Neural cell (in vitro differentiated cells): ENCODE measurements at regions not wholly inside any gene's neighbourhood (a gene's known extent, or its start where the extent isn't known, plus 50 kb on each side); places are given as distances from the start of the nearest gene placed in this dataset.

ENCODE experiments used
- H2AFZ ChIP-seq: fragments of 200-600, 300-800 bp; sonication (generic), shearing (Covaris generic); 2 replicates; pipeline ENCODE4 v1.6.0; 2014; ENCODE audit warnings: low read depth, mild to moderate bottlenecking, antibody characterized with exemption, low read length, moderate library complexity
- H3F3A ChIP-seq: fragments of 200-600 bp; shearing (Covaris generic); 2 replicates; pipeline ENCODE4 v1.6.1; 2016; ENCODE audit warnings: mild to moderate bottlenecking, moderate library complexity, mixed read lengths, antibody characterized with exemption, low read length; ENCODE audit not compliant: insufficient read depth, poor library complexity, severe bottlenecking
- H3K27ac ChIP-seq: fragments of 200-600, 300-800 bp; sonication (generic), shearing (Covaris generic); 2 replicates; pipeline ENCODE4 v1.5.1; 2014; ENCODE audit warnings: mild to moderate bottlenecking, low read length, moderate library complexity
- H3K27me3 ChIP-seq: fragments of 300-800, 200-600 bp; sonication (generic), shearing (Covaris generic); 2 replicates; pipeline ENCODE4 v1.6.0; 2014; ENCODE audit warnings: mild to moderate bottlenecking, low read depth, low read length, moderate library complexity; ENCODE audit not compliant: insufficient read depth
- H3K36me3 ChIP-seq: fragments of 300-800, 200-600 bp; sonication (generic), shearing (Covaris generic); 2 replicates; pipeline ENCODE4 v1.5.1; 2014; ENCODE audit warnings: mild to moderate bottlenecking, antibody characterized with exemption, low read length, moderate library complexity; ENCODE audit not compliant: insufficient read depth
- H3K4me2 ChIP-seq: fragments of 300-800, 200-600 bp; sonication (generic), shearing (Covaris generic); 2 replicates; pipeline ENCODE4 v1.6.0; 2014; ENCODE audit warnings: mild to moderate bottlenecking, low read length
- H3K4me3 ChIP-seq: fragments of 300-800, 200-600 bp; sonication (generic), shearing (Covaris generic); 2 replicates; pipeline ENCODE4 v1.5.1; 2014; ENCODE audit warnings: mild to moderate bottlenecking, low read length, moderate library complexity
- H3K79me2 ChIP-seq: fragments of 200-600 bp; shearing (Covaris generic); replicated peaks from 2 replicates; pipeline ENCODE4 v1.6.0; 2014; ENCODE audit warnings: mild to moderate bottlenecking, low read length, moderate library complexity; ENCODE audit not compliant: insufficient read depth
- H3K9ac ChIP-seq: fragments of 300-800, 200-600 bp; sonication (generic), shearing (Covaris generic); 2 replicates; pipeline ENCODE4 v1.6.1; 2016; ENCODE audit warnings: mild to moderate bottlenecking, low read length, mixed read lengths
- H3K9me2 ChIP-seq: fragments of 200-600 bp; shearing (Covaris generic); 2 replicates; pipeline ENCODE4 v1.6.1; 2016; ENCODE audit warnings: mild to moderate bottlenecking, low read length, mixed read lengths; ENCODE audit not compliant: insufficient read depth
- H3K9me3 ChIP-seq: fragments of 200-600, 300-800 bp; sonication (generic), shearing (Covaris generic); 2 replicates; pipeline ENCODE4 v1.6.1; 2016; ENCODE audit warnings: mild to moderate bottlenecking, mixed run types, low read length, moderate library complexity, mixed read lengths
- H4K20me1 ChIP-seq: fragments of 200-600 bp; shearing (Covaris generic); 2 replicates; pipeline ENCODE4 v1.6.1; 2016; ENCODE audit warnings: mild to moderate bottlenecking, mixed run types; ENCODE audit not compliant: insufficient read depth
- EP300 ChIP-seq: fragments of 450-650 bp; conservative IDR thresholded peaks from 2 replicates; pipeline ENCODE4 v1.6.1; 2014; ENCODE audit warnings: antibody characterized with exemption, mild to moderate bottlenecking, moderate library complexity; ENCODE audit not compliant: poor library complexity, severe bottlenecking
- EZH2 ChIP-seq: fragments of 200-600, 300-800 bp; shearing (Covaris generic), sonication (generic); IDR thresholded peaks from 2 replicates; pipeline ENCODE4 v1.6.1; 2014; ENCODE audit warnings: antibody characterized with exemption, low read length, borderline replicate concordance, mild to moderate bottlenecking; ENCODE audit not compliant: insufficient read depth, poor library complexity, severe bottlenecking
- MXI1 ChIP-seq: fragments of 450-650 bp; conservative IDR thresholded peaks from 2 replicates; pipeline ENCODE4 v1.6.1; 2014; ENCODE audit warnings: antibody characterized with exemption, mild to moderate bottlenecking; ENCODE audit not compliant: poor library complexity, severe bottlenecking
- POLR2AphosphoS5 ChIP-seq: IDR thresholded peaks from 2 replicates; pipeline ENCODE4 v1.6.1; 2012
- RAD21 ChIP-seq: fragments of 450-650 bp; conservative IDR thresholded peaks from 2 replicates; pipeline ENCODE4 v1.6.1; 2014; ENCODE audit warnings: antibody characterized with exemption, mild to moderate bottlenecking, moderate library complexity
- SMC3 ChIP-seq: fragments of 450-650 bp; conservative IDR thresholded peaks from 2 replicates; pipeline ENCODE4 v1.6.1; 2014; ENCODE audit warnings: antibody characterized with exemption, mild to moderate bottlenecking, moderate library complexity; ENCODE audit not compliant: poor library complexity
- TAF1 ChIP-seq: IDR thresholded peaks from 2 replicates; pipeline ENCODE4 v1.6.1; 2012; ENCODE audit warnings: low read depth
- TF ChIP-seq, protein P1 (sequence below): fragments of 450-650 bp; IDR thresholded peaks from 2 replicates; pipeline ENCODE4 v1.5.1; 2014; ENCODE audit warnings: antibody characterized with exemption, mild to moderate bottlenecking, moderate library complexity; ENCODE audit not compliant: poor library complexity, severe bottlenecking
- TF ChIP-seq, protein P2 (sequence below): IDR thresholded peaks from 2 replicates; pipeline ENCODE4 v1.6.1; 2012; ENCODE audit warnings: borderline replicate concordance

GRCh38 chrX:107576392-107576791 is 51.9 kb upstream of the PRPS1 start:
- H3F3A ChIP-seq: no peaks in the 10 kb centered on the region
- no peak overlapping the region for H3K9ac ChIP-seq
- TF ChIP-seq TAF1 (no peak), EZH2 (no peak), SMC3 (no peak), POLR2AphosphoS5 (no peak), MXI1 (no peak)
- TF ChIP-seq, protein P1, sequence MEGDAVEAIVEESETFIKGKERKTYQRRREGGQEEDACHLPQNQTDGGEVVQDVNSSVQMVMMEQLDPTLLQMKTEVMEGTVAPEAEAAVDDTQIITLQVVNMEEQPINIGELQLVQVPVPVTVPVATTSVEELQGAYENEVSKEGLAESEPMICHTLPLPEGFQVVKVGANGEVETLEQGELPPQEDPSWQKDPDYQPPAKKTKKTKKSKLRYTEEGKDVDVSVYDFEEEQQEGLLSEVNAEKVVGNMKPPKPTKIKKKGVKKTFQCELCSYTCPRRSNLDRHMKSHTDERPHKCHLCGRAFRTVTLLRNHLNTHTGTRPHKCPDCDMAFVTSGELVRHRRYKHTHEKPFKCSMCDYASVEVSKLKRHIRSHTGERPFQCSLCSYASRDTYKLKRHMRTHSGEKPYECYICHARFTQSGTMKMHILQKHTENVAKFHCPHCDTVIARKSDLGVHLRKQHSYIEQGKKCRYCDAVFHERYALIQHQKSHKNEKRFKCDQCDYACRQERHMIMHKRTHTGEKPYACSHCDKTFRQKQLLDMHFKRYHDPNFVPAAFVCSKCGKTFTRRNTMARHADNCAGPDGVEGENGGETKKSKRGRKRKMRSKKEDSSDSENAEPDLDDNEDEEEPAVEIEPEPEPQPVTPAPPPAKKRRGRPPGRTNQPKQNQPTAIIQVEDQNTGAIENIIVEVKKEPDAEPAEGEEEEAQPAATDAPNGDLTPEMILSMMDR: no peak
- TF ChIP-seq, protein P2, sequence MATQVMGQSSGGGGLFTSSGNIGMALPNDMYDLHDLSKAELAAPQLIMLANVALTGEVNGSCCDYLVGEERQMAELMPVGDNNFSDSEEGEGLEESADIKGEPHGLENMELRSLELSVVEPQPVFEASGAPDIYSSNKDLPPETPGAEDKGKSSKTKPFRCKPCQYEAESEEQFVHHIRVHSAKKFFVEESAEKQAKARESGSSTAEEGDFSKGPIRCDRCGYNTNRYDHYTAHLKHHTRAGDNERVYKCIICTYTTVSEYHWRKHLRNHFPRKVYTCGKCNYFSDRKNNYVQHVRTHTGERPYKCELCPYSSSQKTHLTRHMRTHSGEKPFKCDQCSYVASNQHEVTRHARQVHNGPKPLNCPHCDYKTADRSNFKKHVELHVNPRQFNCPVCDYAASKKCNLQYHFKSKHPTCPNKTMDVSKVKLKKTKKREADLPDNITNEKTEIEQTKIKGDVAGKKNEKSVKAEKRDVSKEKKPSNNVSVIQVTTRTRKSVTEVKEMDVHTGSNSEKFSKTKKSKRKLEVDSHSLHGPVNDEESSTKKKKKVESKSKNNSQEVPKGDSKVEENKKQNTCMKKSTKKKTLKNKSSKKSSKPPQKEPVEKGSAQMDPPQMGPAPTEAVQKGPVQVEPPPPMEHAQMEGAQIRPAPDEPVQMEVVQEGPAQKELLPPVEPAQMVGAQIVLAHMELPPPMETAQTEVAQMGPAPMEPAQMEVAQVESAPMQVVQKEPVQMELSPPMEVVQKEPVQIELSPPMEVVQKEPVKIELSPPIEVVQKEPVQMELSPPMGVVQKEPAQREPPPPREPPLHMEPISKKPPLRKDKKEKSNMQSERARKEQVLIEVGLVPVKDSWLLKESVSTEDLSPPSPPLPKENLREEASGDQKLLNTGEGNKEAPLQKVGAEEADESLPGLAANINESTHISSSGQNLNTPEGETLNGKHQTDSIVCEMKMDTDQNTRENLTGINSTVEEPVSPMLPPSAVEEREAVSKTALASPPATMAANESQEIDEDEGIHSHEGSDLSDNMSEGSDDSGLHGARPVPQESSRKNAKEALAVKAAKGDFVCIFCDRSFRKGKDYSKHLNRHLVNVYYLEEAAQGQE: no peak
- no peaks in the 10 kb centered on the region for H4K20me1 ChIP-seq
- no peaks in the 10 kb centered on the region for H3K36me3 ChIP-seq
- no peaks in the 10 kb centered on the region for H3K9me3 ChIP-seq
- no peak overlapping the region for H3K4me3 ChIP-seq
- no peak overlapping the region for H3K27ac ChIP-seq
- H3K79me2 ChIP-seq: no peaks in the 10 kb centered on the region
- no peak overlapping the region for H2AFZ ChIP-seq
- H3K9me2 ChIP-seq: no peaks in the 10 kb centered on the region
- no peak overlapping the region for H3K4me2 ChIP-seq
- H3K27me3 ChIP-seq: no peaks in the 10 kb centered on the region

DNA sequence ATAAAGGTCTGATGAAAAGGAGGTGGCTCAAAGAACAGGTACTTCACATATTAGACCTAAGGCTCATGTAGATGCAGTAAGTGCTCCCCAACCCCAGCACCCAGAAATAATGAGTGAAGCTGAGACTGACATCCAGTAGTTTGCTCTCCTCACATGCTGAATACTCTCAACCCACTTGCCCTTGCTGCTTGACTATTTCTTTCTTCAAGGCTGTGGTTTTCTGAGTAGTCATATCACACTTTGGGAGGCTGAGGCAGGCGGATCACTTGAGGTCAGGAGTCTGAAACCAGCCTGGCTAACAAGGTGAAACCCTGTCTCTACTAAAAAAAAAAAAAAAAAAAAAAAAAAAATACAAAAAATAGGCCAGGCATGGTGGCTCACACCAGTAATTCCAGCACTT is 51.5 kb upstream of the PRPS1 start:
- H3K4me2 ChIP-seq: no peak overlapping the region
- no peak overlapping the region for H3K9ac ChIP-seq
- H3F3A ChIP-seq: no peaks in the 10 kb centered on the region
- no peak for TF ChIP-seq RAD21
- no peak for TF ChIP-seq TAF1
- TF ChIP-seq EP300: no peak
- TF ChIP-seq EZH2: no peak
- TF ChIP-seq SMC3: no peak
- TF ChIP-seq, protein P1: no peak
- TF ChIP-seq, protein P2: no peak
- no peak for TF ChIP-seq POLR2AphosphoS5
- TF ChIP-seq MXI1: no peak
- no peaks in the 10 kb centered on the region for H3K9me3 ChIP-seq
- H3K79me2 ChIP-seq: no peaks in the 10 kb centered on the region
- H3K9me2 ChIP-seq: no peaks in the 10 kb centered on the region
- no peaks in the 10 kb centered on the region for H3K36me3 ChIP-seq
- no peaks in the 10 kb centered on the region for H4K20me1 ChIP-seq
- no peak overlapping the region for H3K4me3 ChIP-seq
- no peak overlapping the region for H3K27ac ChIP-seq
- H2AFZ ChIP-seq: no peak overlapping the region
- H3K27me3 ChIP-seq: no peaks in the 10 kb centered on the region
